HG02884 (cell line): ENCODE measurements at regions not wholly inside any gene's neighbourhood (a gene's known extent, or its start where the extent isn't known, plus 50 kb on each side); places are given as distances from the start of the nearest gene placed in this dataset.

Source experiments
- ATAC-seq: cut with Tn5 transposase; IDR thresholded peaks from one replicate; pipeline ENCODE4 v1.9.1; 2021; ENCODE audit warnings: mild to moderate bottlenecking, moderate library complexity; ENCODE audit not compliant: unreplicated experiment

GRCh38 chr6:45714006-45714730 is 301.5 kb downstream of the CLIC5 start:
- no peak for ATAC-seq
